ENCODE measurements at regions not wholly inside any gene's neighbourhood (a gene's known extent, or its start where the extent isn't known, plus 50 kb on each side); places are given as distances from the start of the nearest gene placed in this dataset.

DNA sequence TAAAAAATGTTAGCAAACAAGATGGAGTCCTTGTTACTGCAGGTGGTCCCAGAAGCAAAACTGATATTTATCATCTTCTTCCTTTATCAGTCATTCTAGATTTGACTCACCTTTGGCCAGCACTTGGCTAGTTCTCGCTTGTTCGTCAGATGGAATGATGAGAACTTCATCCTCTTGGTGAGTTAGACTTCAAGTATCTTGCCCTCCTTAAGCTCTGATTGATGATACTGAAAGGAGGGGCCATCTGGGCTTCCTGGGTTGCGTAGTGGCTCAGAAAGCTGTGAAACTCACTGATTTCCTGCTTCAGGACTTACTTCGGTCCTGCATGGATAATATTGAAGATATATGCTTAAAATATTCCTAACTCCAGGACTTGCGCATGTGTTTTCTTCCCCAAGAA lies 1248.2 kb upstream of the CDH9 start:
- intact Hi-C loops (cut with micrococcal nuclease), result no loop called here
- peaks cover 29% of the 10 kb centered on the region for H3K9me3 Mint-ChIP-seq
- no peaks in the 10 kb centered on the region for H3K36me3 Mint-ChIP-seq (ENCODE audit: low read depth)
- no peak overlapping the region for H3K27ac Mint-ChIP-seq
- no peaks in the 10 kb centered on the region for H3K4me1 Mint-ChIP-seq (ENCODE audit: low read depth)
- no peaks in the 10 kb centered on the region for H3K27me3 Mint-ChIP-seq (ENCODE audit: low read depth)
- no peak overlapping the region for H3K4me3 Mint-ChIP-seq (ENCODE audit: low read depth)
- no peak for DNase-seq (ENCODE audit: low spot score)

DNA sequence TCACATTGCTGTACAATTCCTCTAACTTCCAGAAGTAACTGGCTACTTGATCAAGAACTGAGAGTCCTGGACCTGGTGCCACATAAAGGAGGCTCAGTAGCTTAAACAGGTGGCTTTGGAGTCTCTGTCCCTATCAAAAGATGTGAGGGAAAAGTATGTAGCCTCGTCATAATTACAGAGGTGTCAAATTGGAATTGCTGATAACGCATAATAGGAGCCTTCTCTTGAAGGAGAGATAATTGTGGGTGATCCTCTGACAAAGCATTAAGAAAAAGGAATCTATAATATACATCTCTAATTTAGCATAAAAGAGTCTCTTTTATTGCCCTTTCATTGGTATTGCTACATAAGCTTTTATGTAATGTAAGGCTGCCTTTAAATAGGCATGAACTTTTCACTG lies 1246.4 kb upstream of the CDH9 start:
- peaks cover 37% of the 10 kb centered on the region for H3K9me3 Mint-ChIP-seq
- H3K27ac Mint-ChIP-seq, result no peak overlapping the region
- no peak overlapping the region for H3K4me3 Mint-ChIP-seq (ENCODE audit: low read depth)
- no peak for DNase-seq (ENCODE audit: low spot score)
- no peaks in the 10 kb centered on the region for H3K27me3 Mint-ChIP-seq (ENCODE audit: low read depth)
- intact Hi-C loops (cut with micrococcal nuclease), result no loop called here
- H3K4me1 Mint-ChIP-seq (ENCODE audit: low read depth), result no peaks in the 10 kb centered on the region
- H3K36me3 Mint-ChIP-seq (ENCODE audit: low read depth), result no peaks in the 10 kb centered on the region

DNA sequence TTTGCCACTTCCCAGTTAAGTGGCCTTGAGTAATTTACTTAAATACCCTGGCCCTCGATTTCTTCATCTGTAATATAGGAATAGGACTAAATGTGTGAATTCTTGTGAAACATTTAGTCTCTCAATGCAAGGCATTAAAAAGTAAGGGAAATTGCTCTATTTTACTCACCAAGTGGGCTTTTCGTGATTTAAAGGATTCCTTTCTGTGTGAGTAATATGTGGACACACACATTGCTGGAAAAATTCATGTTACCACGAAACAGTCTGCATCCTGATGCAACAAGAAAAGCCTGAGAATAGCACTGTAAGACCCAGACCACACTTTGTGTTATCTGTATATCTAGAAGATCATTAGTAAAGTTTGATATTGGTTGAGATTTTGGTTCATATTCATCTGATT lies 1243.0 kb upstream of the CDH9 start:
- Mint-ChIP-seq H3K27ac (no peak overlapping the region), H3K36me3 (ENCODE audit: low read depth) (no peaks in the 10 kb centered on the region), H3K9me3 (peaks cover 27% of the 10 kb centered on the region), H3K27me3 (ENCODE audit: low read depth) (no peaks in the 10 kb centered on the region), H3K4me1 (ENCODE audit: low read depth) (no peaks in the 10 kb centered on the region), H3K4me3 (ENCODE audit: low read depth) (no peak overlapping the region)
- intact Hi-C loops (cut with micrococcal nuclease), result no loop called here
- no peak for DNase-seq (ENCODE audit: low spot score)

DNA sequence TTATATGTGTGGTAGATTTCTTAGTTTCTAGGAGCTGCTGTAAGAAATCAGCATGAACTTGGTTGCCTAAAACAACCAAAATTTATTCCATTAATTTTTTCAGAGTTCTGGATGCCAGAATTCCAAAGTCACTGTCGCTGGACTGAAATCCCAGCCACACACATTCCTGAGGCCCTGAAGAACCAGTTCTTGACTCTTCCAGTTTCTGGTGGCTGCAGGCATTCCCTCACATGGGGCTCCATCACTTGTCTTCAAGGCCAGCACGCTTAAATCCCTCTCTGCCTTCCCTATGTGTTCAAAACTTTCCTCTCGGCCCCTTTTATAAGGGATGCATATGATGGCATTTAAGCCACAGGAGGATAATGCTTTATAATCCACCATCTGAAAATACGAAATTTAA lies 1237.5 kb upstream of the CDH9 start:
- no peaks in the 10 kb centered on the region for H3K36me3 Mint-ChIP-seq (ENCODE audit: low read depth)
- H3K4me3 Mint-ChIP-seq (ENCODE audit: low read depth), result no peak overlapping the region
- H3K27me3 Mint-ChIP-seq (ENCODE audit: low read depth), result no peaks in the 10 kb centered on the region
- H3K27ac Mint-ChIP-seq, result no peak overlapping the region
- intact Hi-C loops (cut with micrococcal nuclease), result no loop called here
- no peaks in the 10 kb centered on the region for H3K4me1 Mint-ChIP-seq (ENCODE audit: low read depth)
- DNase-seq (ENCODE audit: low spot score), result no peak
- peaks cover 48% of the 10 kb centered on the region for H3K9me3 Mint-ChIP-seq

DNA sequence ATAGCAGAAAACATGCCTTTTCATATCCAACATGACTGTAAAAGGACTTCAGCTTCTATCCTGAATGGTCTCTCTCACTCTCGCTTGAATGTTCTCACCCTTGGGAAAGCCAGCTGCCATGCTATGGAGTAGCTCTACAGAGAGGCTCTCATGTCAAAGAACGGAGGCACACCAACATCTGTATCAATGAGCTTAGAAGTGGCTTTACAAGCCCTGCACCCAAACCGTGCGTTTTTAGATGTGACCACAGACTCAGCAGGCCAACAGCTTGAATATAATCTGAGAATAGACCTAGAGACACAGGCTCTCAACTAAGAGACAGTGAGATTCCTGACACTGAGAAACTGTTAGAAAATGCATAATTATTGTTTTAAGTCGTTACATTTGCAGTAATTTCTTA lies 1231.6 kb upstream of the CDH9 start:
- Mint-ChIP-seq H3K4me1 (ENCODE audit: low read depth) (no peaks in the 10 kb centered on the region), H3K4me3 (ENCODE audit: low read depth) (no peak overlapping the region), H3K9me3 (peaks cover 49% of the 10 kb centered on the region), H3K27me3 (ENCODE audit: low read depth) (no peaks in the 10 kb centered on the region), H3K36me3 (ENCODE audit: low read depth) (no peaks in the 10 kb centered on the region), H3K27ac (no peak overlapping the region)
- DNase-seq (ENCODE audit: low spot score), result no peak
- intact Hi-C loops (cut with micrococcal nuclease), result no loop called here

DNA sequence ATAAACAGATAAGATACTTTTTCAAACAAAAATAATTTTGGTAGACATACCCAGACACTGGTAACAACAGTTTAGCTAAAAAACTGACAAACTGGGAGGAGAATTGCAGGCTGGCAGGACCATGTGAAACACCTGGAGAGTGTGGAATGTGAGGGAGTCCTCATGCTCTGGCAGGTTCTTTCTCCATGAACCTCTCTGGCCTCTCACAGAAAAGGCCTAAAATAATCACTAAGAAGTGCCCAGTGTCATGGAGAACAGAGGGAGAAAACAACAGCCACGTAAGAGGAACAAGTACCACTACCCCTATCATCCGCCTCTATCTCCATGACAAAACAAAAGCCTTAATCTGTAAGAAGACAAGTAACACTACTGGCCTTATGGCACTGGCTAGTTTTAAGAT lies 1227.5 kb upstream of the CDH9 start:
- peaks cover 23% of the 10 kb centered on the region for H3K9me3 Mint-ChIP-seq

DNA sequence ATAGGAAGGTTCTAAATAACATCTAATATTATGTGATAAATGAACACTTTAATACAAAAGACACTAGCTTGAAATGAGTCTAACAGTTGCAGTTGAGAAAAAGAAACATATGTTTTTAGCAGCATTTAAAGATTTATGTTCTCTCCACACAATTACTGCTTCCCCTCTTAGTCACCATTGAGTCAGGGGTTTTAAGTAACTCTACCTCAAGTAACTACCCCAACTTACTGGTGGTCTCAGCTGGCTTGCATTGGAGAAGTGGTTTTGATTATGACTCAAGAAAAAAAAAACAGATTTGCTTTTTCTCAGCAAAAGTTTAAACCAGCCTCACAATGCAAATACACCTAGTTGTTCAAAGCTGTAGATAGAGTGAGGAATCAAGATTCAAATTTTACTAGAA lies 1216.5 kb upstream of the CDH9 start:
- Mint-ChIP-seq H3K9me3 (peaks cover 48% of the 10 kb centered on the region), H3K4me1 (ENCODE audit: low read depth) (no peaks in the 10 kb centered on the region), H3K36me3 (ENCODE audit: low read depth) (no peaks in the 10 kb centered on the region), H3K4me3 (ENCODE audit: low read depth) (no peak overlapping the region), H3K27me3 (ENCODE audit: low read depth) (no peaks in the 10 kb centered on the region), H3K27ac (no peak overlapping the region)
- DNase-seq (ENCODE audit: low spot score), result no peak
- intact Hi-C loops (cut with micrococcal nuclease), result no loop called here

More for the DNA sequence above, 1227.5 kb upstream of the CDH9 start:
- intact Hi-C loops (cut with micrococcal nuclease), result no loop called here
- no peaks in the 10 kb centered on the region for H3K4me1 Mint-ChIP-seq (ENCODE audit: low read depth)
- H3K4me3 Mint-ChIP-seq (ENCODE audit: low read depth), result no peak overlapping the region
- no peak for DNase-seq (ENCODE audit: low spot score)
- no peak overlapping the region for H3K27ac Mint-ChIP-seq
- H3K27me3 Mint-ChIP-seq (ENCODE audit: low read depth), result no peaks in the 10 kb centered on the region
- no peaks in the 10 kb centered on the region for H3K36me3 Mint-ChIP-seq (ENCODE audit: low read depth)

DNA sequence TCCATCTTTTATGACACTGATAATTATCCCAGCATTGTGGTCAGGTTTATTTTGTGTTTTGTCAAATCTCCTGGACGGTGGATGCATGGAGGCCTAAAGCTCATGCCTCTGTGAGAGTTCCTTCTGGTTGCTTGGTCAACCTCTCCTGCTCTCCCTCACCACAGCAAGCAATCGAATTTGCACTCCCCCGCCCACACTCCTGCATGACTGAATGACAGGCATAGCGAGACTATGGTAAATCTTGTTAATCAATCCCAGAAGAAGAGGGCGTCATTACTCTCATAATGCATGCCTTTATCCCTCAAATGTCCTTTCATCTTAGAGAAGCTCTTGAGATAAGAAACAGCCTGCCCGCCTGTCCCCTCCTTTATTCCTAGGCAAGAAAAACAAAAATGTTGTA lies 1215.0 kb upstream of the CDH9 start:
- DNase-seq (ENCODE audit: low spot score), result no peak
- H3K9me3 Mint-ChIP-seq, result peaks cover 51% of the 10 kb centered on the region
- no peaks in the 10 kb centered on the region for H3K36me3 Mint-ChIP-seq (ENCODE audit: low read depth)
- H3K27ac Mint-ChIP-seq, result no peak overlapping the region
- no peaks in the 10 kb centered on the region for H3K4me1 Mint-ChIP-seq (ENCODE audit: low read depth)
- H3K27me3 Mint-ChIP-seq (ENCODE audit: low read depth), result no peaks in the 10 kb centered on the region
- H3K4me3 Mint-ChIP-seq (ENCODE audit: low read depth), result no peak overlapping the region
- intact Hi-C loops (cut with micrococcal nuclease), result no loop called here

DNA sequence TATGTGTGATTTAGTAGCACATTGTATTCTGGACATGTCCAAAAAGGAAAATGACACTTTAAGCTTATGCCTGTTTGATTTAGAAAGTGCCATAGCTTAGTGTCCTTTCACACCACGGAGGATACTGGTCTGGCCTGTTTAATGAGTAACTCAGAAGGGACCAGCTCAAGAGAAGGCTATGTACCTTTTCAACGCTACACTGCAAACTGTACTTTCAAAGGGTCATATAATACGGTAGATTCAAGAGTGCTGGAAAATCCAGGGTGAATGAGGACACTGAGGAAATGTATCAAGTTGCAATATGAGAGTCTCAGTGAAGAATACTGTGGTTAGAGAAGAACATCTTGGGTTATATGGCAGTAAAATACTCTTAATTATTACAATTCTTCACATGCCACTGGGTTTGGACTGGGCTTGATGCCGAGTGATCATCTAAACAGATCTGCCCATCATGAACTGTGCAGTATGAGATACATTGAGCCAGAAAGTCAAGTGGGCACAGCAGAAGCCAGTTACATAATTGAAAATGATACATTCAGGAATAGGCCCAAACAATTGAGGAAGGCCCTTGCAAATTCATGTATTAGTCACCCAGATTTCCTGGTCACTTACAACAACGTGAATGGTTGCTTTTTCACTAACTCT lies 1211.5 kb upstream of the CDH9 start:
- Mint-ChIP-seq H3K9me3 (peaks cover 59% of the 10 kb centered on the region), H3K36me3 (ENCODE audit: low read depth) (no peaks in the 10 kb centered on the region), H3K4me3 (ENCODE audit: low read depth) (no peak overlapping the region), H3K27ac (no peak overlapping the region), H3K4me1 (ENCODE audit: low read depth) (no peaks in the 10 kb centered on the region), H3K27me3 (ENCODE audit: low read depth) (no peaks in the 10 kb centered on the region)
- no peak for DNase-seq (ENCODE audit: low spot score)
- intact Hi-C loops (cut with micrococcal nuclease), result no loop called here

DNA sequence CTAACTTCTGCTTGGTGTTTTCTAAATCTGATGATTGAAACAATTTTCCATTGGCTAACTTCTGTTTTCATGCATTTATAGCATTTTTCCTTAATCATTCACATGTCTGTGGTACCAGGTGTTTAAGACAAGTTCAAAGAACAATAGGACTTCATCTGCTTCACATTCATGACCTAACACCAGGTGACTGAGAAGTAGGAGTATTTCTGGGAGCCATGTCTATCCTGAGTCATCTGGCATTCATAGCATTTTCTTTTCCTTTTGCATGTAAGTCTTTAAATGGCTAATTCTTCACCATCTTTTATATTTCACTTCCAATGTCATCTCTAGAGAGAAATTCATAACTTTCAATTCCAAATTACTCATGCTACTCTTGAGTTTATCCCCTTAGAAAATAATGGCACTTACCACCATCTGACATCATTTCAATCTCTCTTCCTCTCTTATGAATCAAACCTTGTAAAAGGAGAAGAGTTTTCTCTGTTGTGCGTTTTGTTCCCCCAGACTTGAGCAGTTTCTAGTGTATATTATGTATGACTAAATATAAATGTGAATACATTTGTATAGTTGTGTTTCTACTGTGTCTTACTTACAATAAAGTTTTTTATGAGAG lies 1196.1 kb upstream of the CDH9 start:
- Mint-ChIP-seq H3K27ac (no peak overlapping the region), H3K9me3 (peaks cover 30% of the 10 kb centered on the region), H3K4me3 (ENCODE audit: low read depth) (no peak overlapping the region), H3K27me3 (ENCODE audit: low read depth) (no peaks in the 10 kb centered on the region), H3K4me1 (ENCODE audit: low read depth) (no peaks in the 10 kb centered on the region), H3K36me3 (ENCODE audit: low read depth) (no peaks in the 10 kb centered on the region)
- intact Hi-C loops (cut with micrococcal nuclease), result no loop called here
- DNase-seq (ENCODE audit: low spot score), result no peak

DNA sequence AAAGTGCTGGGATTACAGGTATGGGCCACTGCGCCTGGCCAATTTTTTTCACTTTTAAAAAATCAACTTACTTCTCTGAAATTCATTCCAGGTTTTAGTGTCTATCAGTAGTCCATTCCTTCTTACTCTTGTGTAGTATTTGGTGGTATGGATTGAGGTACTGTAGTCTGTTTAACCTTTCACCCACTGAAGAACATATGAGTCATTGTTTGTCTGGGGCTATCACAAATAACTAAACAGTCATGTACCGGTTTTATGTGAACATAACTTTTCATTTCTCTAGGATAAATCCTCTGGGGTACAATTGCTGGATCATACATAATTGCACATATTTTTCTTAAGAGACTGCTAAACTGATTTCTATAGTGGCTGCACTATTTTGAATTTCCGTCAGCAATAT lies 1188.0 kb upstream of the CDH9 start:
- intact Hi-C loops (cut with micrococcal nuclease), result no loop called here
- H3K4me3 Mint-ChIP-seq (ENCODE audit: low read depth), result no peak overlapping the region
- no peaks in the 10 kb centered on the region for H3K36me3 Mint-ChIP-seq (ENCODE audit: low read depth)
- H3K27me3 Mint-ChIP-seq (ENCODE audit: low read depth), result no peaks in the 10 kb centered on the region
- DNase-seq (ENCODE audit: low spot score), result no peak
- H3K4me1 Mint-ChIP-seq (ENCODE audit: low read depth), result no peaks in the 10 kb centered on the region
- H3K9me3 Mint-ChIP-seq, result peaks cover 39% of the 10 kb centered on the region
- H3K27ac Mint-ChIP-seq, result no peak overlapping the region

DNA sequence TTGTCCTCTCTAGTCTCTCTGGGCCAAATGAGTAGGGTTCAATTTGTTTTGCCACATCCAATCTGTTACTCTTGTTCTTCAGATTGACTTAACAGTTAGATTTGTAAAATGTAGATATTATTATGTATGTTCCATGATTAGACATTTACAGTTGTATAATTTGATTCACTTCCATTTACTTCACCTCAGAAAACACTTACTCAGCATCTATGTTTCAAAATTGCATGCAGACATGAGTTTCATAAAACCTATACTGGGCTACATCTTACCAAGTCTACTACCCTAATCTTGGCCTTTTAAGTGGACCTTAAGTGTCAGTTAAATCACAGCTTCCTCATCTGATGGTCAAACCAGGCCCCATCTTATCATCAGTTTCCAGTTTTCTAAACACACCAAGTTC lies 1181.2 kb upstream of the CDH9 start:
- intact Hi-C loops (cut with micrococcal nuclease), result loop anchor here (5.0 kb wide), 1 partner anchor 278 kb away; no protein-coding TSS in a partner anchor
- Mint-ChIP-seq H3K27ac (no peak overlapping the region), H3K9me3 (peaks cover 26% of the 10 kb centered on the region), H3K36me3 (ENCODE audit: low read depth) (no peaks in the 10 kb centered on the region), H3K4me1 (ENCODE audit: low read depth) (no peaks in the 10 kb centered on the region), H3K4me3 (ENCODE audit: low read depth) (no peak overlapping the region), H3K27me3 (ENCODE audit: low read depth) (no peaks in the 10 kb centered on the region)
- no peak for DNase-seq (ENCODE audit: low spot score)

DNA sequence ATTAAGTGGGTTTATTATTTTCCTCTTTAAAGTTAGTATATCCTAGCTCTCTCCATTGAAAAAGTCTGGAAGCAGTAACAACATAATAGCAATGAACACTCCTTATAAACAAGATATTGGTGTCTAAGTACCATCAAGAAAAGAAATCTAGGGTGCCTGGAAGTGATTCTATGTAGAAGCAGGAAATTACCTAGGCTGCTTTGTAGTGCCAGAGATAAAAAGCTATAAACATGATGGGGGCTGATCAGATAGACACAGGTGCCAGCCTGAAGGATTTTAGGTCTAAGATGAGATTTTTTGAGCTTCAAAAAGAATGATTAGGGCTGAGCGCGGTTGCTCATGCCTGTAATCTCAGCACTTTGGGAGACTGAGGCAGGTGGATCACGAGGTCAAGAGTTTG lies 1179.3 kb upstream of the CDH9 start:
- Mint-ChIP-seq H3K4me1 (ENCODE audit: low read depth) (no peaks in the 10 kb centered on the region), H3K9me3 (peaks cover 29% of the 10 kb centered on the region), H3K27ac (no peak overlapping the region), H3K36me3 (ENCODE audit: low read depth) (no peaks in the 10 kb centered on the region), H3K4me3 (ENCODE audit: low read depth) (no peak overlapping the region), H3K27me3 (ENCODE audit: low read depth) (no peaks in the 10 kb centered on the region)
- intact Hi-C loops (cut with micrococcal nuclease), result loop anchor here (5.0 kb wide), 1 partner anchor 280 kb away; no protein-coding TSS in a partner anchor
- DNase-seq (ENCODE audit: low spot score), result no peak
